ENCODE measurements at regions not wholly inside any gene's neighbourhood (a gene's known extent, or its start where the extent isn't known, plus 50 kb on each side); places are given as distances from the start of the nearest gene placed in this dataset.
"Not testable (repeated sequence)": the region's sequence is repeated elsewhere in the genome, so short reads cannot be mapped to it uniquely, and the experiment has no call there.

GRCh38 chr3:6315906-6316305 lies 545.0 kb upstream of the GRM7 start:
- no peak overlapping the region for H3K27ac ChIP-seq
- whole genome bisulfite sequencing, 2 donors, result 94% methylated on average over 4 of the region's 4 CpGs
- H3K4me3 ChIP-seq, result no peak overlapping the region
- H3K36me3 ChIP-seq (ENCODE audit: low read depth, missing control alignments), result no peaks in the 10 kb centered on the region
- intact Hi-C loops (cut with DNase I; ENCODE audit: low total_unique reads), result no loop called here
- H3K9me3 ChIP-seq, result no peaks in the 10 kb centered on the region
- no peak for TF ChIP-seq POLR2A (IDR thresholded peaks at IDR 0.05)
- TF ChIP-seq, protein P1, sequence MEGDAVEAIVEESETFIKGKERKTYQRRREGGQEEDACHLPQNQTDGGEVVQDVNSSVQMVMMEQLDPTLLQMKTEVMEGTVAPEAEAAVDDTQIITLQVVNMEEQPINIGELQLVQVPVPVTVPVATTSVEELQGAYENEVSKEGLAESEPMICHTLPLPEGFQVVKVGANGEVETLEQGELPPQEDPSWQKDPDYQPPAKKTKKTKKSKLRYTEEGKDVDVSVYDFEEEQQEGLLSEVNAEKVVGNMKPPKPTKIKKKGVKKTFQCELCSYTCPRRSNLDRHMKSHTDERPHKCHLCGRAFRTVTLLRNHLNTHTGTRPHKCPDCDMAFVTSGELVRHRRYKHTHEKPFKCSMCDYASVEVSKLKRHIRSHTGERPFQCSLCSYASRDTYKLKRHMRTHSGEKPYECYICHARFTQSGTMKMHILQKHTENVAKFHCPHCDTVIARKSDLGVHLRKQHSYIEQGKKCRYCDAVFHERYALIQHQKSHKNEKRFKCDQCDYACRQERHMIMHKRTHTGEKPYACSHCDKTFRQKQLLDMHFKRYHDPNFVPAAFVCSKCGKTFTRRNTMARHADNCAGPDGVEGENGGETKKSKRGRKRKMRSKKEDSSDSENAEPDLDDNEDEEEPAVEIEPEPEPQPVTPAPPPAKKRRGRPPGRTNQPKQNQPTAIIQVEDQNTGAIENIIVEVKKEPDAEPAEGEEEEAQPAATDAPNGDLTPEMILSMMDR (IDR thresholded peaks at IDR 0.05), result no peak
- no peak for DNase-seq
- H3K27me3 ChIP-seq, result no peaks in the 10 kb centered on the region
- H3K4me1 ChIP-seq, result no peaks in the 10 kb centered on the region

GRCh38 chr3:6321999-6322398 lies 538.9 kb upstream of the GRM7 start:
- no peaks in the 10 kb centered on the region for H3K4me1 ChIP-seq
- no peak for TF ChIP-seq POLR2A (IDR thresholded peaks at IDR 0.05)
- TF ChIP-seq, protein P1 (IDR thresholded peaks at IDR 0.05), result no peak
- no peaks in the 10 kb centered on the region for H3K27me3 ChIP-seq
- H3K4me3 ChIP-seq, result no peak overlapping the region
- no peaks in the 10 kb centered on the region for H3K9me3 ChIP-seq
- H3K36me3 ChIP-seq (ENCODE audit: low read depth, missing control alignments), result no peaks in the 10 kb centered on the region
- no peak overlapping the region for H3K27ac ChIP-seq
- no peak for DNase-seq
- WGBS, 2 donors, result 70 to 87% methylated on average over 3 of the region's 3 CpGs
- intact Hi-C loops (cut with DNase I; ENCODE audit: low total_unique reads), result no loop called here

DNA sequence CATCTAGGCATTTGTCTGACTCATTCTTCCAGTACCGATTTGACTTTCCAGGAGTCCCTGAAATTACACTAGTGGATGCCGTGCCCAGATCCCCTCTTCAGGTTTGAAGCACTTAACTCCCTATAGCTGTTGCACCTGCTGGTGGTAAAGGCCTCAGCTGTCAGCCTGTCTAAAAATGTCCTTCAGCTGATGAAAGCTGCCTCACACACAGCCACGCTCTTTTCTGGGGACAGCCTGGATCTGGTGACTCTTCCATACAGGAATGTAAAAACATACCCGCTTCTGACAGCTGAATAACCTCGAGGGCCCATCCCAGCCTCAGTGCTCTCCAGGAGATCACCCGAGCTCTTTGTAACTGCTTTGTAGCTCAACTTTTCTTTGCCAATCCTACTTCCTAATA lies 534.1 kb upstream of the GRM7 start:
- H3K27me3 ChIP-seq, result no peaks in the 10 kb centered on the region
- no peak for DNase-seq
- no peaks in the 10 kb centered on the region for H3K9me3 ChIP-seq
- intact Hi-C loops (cut with DNase I; ENCODE audit: low total_unique reads), result no loop called here
- 69 to 77% methylated on average over 6 of the region's 6 CpGs for WGBS, 2 donors
- no peaks in the 10 kb centered on the region for H3K4me1 ChIP-seq
- no peak for TF ChIP-seq POLR2A (IDR thresholded peaks at IDR 0.05)
- TF ChIP-seq, protein P1 (IDR thresholded peaks at IDR 0.05), result no peak
- no peaks in the 10 kb centered on the region for H3K36me3 ChIP-seq (ENCODE audit: low read depth, missing control alignments)
- no peak overlapping the region for H3K4me3 ChIP-seq
- H3K27ac ChIP-seq, result no peak overlapping the region

GRCh38 chr3:6340980-6341325 lies 520.0 kb upstream of the GRM7 start:
- H3K4me3 ChIP-seq; H3K27ac ChIP-seq; H3K36me3 ChIP-seq (ENCODE audit: low read depth, missing control alignments); intact Hi-C loops (cut with DNase I; ENCODE audit: low total_unique reads); H3K4me1 ChIP-seq; H3K9me3 ChIP-seq; H3K27me3 ChIP-seq; DNase-seq: not testable (repeated sequence)
- WGBS, 2 donors, result 95 to 100% methylated on average over 4 to 24 of the region's 24 CpGs

GRCh38 chr3:6351752-6352151 lies 509.2 kb upstream of the GRM7 start:
- Histone ChIP-seq H3K9me3 (no peaks in the 10 kb centered on the region), H3K4me3 (no peak overlapping the region), H3K27ac (no peak overlapping the region), H3K4me1 (no peaks in the 10 kb centered on the region), H3K36me3 (ENCODE audit: low read depth, missing control alignments) (no peaks in the 10 kb centered on the region), H3K27me3 (no peaks in the 10 kb centered on the region)
- 49 to 60% methylated on average over 3 of the region's 3 CpGs for WGBS, 2 donors
- DNase-seq, result no peak
- no peak for TF ChIP-seq POLR2A (IDR thresholded peaks at IDR 0.05)
- TF ChIP-seq, protein P1 (IDR thresholded peaks at IDR 0.05), result no peak
- intact Hi-C loops (cut with DNase I; ENCODE audit: low total_unique reads), result no loop called here

Data from testis (tissue), 2 donors.